GM13976 (cell line): ENCODE measurements at regions not wholly inside any gene's neighbourhood (a gene's known extent, or its start where the extent isn't known, plus 50 kb on each side); places are given as distances from the start of the nearest gene placed in this dataset.

ENCODE experiments used
- DNase-seq: peaks from one replicate; pipeline ENCODE4 v3.0.0; 2012; ENCODE audit warnings: low spot score
- in situ Hi-C: fragments of 300-500 bp; cut with MboI; formaldehyde crosslinking; loops from one replicate; pipeline ENCODE4 v1.12.0; 2022; ENCODE audit warnings: low sequenced_read_pairs, mixed read lengths, inconsistent platforms; ENCODE audit not compliant: unreplicated experiment
- TF ChIP-seq, protein P1 (sequence below): IDR thresholded peaks from 2 replicates; pipeline ENCODE4 v1.5.1; 2012; ENCODE audit warnings: borderline replicate concordance, mild to moderate bottlenecking; ENCODE audit not compliant: insufficient read depth; ENCODE audit errors: extremely low read depth, missing control alignments, control extremely low read depth

- TF ChIP-seq, protein P1, sequence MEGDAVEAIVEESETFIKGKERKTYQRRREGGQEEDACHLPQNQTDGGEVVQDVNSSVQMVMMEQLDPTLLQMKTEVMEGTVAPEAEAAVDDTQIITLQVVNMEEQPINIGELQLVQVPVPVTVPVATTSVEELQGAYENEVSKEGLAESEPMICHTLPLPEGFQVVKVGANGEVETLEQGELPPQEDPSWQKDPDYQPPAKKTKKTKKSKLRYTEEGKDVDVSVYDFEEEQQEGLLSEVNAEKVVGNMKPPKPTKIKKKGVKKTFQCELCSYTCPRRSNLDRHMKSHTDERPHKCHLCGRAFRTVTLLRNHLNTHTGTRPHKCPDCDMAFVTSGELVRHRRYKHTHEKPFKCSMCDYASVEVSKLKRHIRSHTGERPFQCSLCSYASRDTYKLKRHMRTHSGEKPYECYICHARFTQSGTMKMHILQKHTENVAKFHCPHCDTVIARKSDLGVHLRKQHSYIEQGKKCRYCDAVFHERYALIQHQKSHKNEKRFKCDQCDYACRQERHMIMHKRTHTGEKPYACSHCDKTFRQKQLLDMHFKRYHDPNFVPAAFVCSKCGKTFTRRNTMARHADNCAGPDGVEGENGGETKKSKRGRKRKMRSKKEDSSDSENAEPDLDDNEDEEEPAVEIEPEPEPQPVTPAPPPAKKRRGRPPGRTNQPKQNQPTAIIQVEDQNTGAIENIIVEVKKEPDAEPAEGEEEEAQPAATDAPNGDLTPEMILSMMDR, result no peak
- no peak for DNase-seq
- in situ Hi-C loops, result loop anchor here (10.0 kb wide), 1 partner anchor 237 kb away; no protein-coding TSS in a partner anchor
Measured at GRCh38 chr6:124877468-124877867, 84.8 kb upstream of the RNF217 start.

- no peak for DNase-seq
- in situ Hi-C loops, result loop anchor here (10.0 kb wide), 1 partner anchor 235 kb away; no protein-coding TSS in a partner anchor
Measured at GRCh38 chr6:124879110-124879991, 82.9 kb upstream of the RNF217 start.

GRCh38 chr6:124879992-124880355 is 82.3 kb upstream of the RNF217 start:
- TF ChIP-seq, protein P1, result no peak
- in situ Hi-C loops, result loop anchor here (10.0 kb wide), 1 partner anchor 235 kb away; no protein-coding TSS in a partner anchor
- DNase-seq, result no peak

More at GRCh38 chr6:124879110-124879991, 82.9 kb upstream of the RNF217 start:
- TF ChIP-seq, protein P1, result no peak

DNA sequence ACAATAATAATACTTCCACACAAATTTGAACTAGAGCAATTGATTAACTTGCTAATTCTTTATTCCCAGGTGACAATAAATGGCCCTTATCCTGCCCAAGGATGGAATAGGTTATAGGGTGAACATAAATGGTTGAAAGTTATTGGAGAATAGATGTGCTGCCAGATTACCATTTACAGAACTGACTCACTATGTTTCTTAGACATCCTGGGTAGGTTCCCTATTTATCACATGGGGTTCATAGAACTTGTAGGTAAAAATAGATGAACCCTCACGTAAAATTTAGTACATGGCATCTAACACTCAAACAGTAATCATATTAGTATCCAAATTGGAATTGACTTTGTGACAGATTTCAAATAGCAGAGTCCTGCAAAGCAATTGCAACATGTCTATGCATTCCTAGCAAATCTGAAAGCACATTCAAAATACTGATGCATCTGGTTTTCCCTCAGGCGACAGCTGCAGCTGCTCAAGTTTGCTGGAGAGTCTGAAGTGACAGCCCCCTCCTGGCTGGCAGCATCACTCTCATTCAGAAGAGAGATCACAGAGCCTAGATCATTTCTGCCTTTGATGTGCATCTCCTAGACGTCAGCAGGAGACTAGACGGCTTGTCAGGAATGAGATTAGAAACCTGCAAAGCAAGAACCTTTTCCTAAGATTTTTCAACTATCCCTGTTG is 80.2 kb upstream of the RNF217 start:
- in situ Hi-C loops, result no loop called here
- TF ChIP-seq, protein P1, result no peak
- no peak for DNase-seq

GRCh38 chr6:124882579-124883393 is 79.5 kb upstream of the RNF217 start:
- in situ Hi-C loops, result no loop called here
- no peak for DNase-seq
- TF ChIP-seq, protein P1, result no peak

GRCh38 chr6:124885171-124885570 is 77.1 kb upstream of the RNF217 start:
- no peak for DNase-seq
- in situ Hi-C loops, result no loop called here
- TF ChIP-seq, protein P1, result no peak
